Suprapubic skin (tissue), 4 donors: ENCODE measurements at regions not wholly inside any gene's neighbourhood (a gene's known extent, or its start where the extent isn't known, plus 50 kb on each side); places are given as distances from the start of the nearest gene placed in this dataset.

Source experiments
- DNase-seq, 2 donors: peaks; one replicate each; pipeline ENCODE4 v3.0.0-alpha.2; 2019; ENCODE audit warnings: low spot score in 2 of 2
- H3K27ac ChIP-seq: fragments of 200-600 bp; sonication (generic); one replicate; pipeline ENCODE4 v1.5.1; 2019
- H3K27me3 ChIP-seq: fragments of 200-600 bp; sonication (generic); one replicate; pipeline ENCODE4 v1.5.1; 2019
- H3K36me3 ChIP-seq: fragments of 200-600 bp; sonication (generic); one replicate; pipeline ENCODE4 v1.5.1; 2019
- H3K4me1 ChIP-seq: fragments of 200-600 bp; sonication (generic); one replicate; pipeline ENCODE4 v1.5.1; 2019
- H3K4me3 ChIP-seq: fragments of 200-600 bp; sonication (generic); one replicate; pipeline ENCODE4 v1.5.1; 2019; ENCODE audit warnings: mild to moderate bottlenecking
- H3K9me3 ChIP-seq: fragments of 200-600 bp; sonication (generic); one replicate; pipeline ENCODE4 v1.5.1; 2019
- EP300 ChIP-seq: sonication (generic); formaldehyde crosslinking; IDR thresholded peaks from one replicate; pipeline ENCODE4 v1.6.1; 2017; ENCODE audit warnings: antibody characterized with exemption
- POLR2A ChIP-seq, 2 donors: fragments of 450-650 bp; IDR thresholded peaks; one replicate each; pipeline ENCODE4 v1.6.1; 2017; ENCODE audit warnings: antibody characterized with exemption in 2 of 2, mild to moderate bottlenecking in 2 of 2, moderate library complexity in 2 of 2
- POLR2AphosphoS5 ChIP-seq, 3 donors: sonication (generic); formaldehyde crosslinking; IDR thresholded peaks; one replicate each; pipeline ENCODE4 v1.6.1; 2017; ENCODE audit warnings: antibody characterized with exemption in 3 of 3
- WGBS: methylation state at CpG from one replicate; pipeline ENCODE4 v1.1.5; 2018; 5-methylcytosine and 5-hydroxymethylcytosine counted together
- TF ChIP-seq, protein P1 (sequence below), 2 donors: fragments of 200-600 bp in 1 of 2; fragments of 450-650 bp in 1 of 2; sonication (generic) in 1 of 2; IDR thresholded peaks; one replicate each; pipeline ENCODE4 v1.5.1; 2016 to 2019; ENCODE audit warnings: antibody characterized with exemption in 2 of 2, mild to moderate bottlenecking in 1 of 2, moderate library complexity in 1 of 2

DNA sequence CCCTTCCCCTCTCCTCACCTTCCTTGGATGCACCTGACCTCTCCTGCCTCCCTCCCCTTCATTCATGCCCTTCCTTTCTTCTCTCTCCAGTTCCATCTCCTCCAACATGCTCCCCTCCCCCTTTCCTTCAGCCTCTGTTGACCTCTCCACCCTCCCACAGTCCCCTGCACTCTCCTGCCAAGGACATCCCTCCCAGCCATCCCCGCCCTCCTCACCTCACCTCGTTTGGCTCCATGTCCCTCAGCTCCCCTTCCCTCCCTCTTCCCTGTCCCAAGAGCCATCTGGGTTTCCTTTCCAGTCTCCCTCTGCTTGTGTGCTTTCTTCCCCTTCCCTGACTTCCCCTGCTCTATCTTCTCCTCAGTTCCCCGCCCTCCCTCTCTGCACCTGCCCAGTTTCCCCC is 819.7 kb downstream of the KCNJ18 start:
- Histone ChIP-seq H3K36me3 (no peaks in the 10 kb centered on the region), H3K9me3 (no peaks in the 10 kb centered on the region), H3K27me3 (no peaks in the 10 kb centered on the region), H3K4me3 (no peak overlapping the region), H3K4me1 (no peaks in the 10 kb centered on the region), H3K27ac (no peak overlapping the region)
- no peak for DNase-seq
- TF ChIP-seq EP300 (no peak), POLR2AphosphoS5 (IDR thresholded peaks at IDR 0.05) (no peak), POLR2A (IDR thresholded peaks at IDR 0.05) (no peak)
- TF ChIP-seq, protein P1, sequence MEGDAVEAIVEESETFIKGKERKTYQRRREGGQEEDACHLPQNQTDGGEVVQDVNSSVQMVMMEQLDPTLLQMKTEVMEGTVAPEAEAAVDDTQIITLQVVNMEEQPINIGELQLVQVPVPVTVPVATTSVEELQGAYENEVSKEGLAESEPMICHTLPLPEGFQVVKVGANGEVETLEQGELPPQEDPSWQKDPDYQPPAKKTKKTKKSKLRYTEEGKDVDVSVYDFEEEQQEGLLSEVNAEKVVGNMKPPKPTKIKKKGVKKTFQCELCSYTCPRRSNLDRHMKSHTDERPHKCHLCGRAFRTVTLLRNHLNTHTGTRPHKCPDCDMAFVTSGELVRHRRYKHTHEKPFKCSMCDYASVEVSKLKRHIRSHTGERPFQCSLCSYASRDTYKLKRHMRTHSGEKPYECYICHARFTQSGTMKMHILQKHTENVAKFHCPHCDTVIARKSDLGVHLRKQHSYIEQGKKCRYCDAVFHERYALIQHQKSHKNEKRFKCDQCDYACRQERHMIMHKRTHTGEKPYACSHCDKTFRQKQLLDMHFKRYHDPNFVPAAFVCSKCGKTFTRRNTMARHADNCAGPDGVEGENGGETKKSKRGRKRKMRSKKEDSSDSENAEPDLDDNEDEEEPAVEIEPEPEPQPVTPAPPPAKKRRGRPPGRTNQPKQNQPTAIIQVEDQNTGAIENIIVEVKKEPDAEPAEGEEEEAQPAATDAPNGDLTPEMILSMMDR (IDR thresholded peaks at IDR 0.05), result no peak
- WGBS, result 64% methylated on average over 3 of the region's 3 CpGs

DNA sequence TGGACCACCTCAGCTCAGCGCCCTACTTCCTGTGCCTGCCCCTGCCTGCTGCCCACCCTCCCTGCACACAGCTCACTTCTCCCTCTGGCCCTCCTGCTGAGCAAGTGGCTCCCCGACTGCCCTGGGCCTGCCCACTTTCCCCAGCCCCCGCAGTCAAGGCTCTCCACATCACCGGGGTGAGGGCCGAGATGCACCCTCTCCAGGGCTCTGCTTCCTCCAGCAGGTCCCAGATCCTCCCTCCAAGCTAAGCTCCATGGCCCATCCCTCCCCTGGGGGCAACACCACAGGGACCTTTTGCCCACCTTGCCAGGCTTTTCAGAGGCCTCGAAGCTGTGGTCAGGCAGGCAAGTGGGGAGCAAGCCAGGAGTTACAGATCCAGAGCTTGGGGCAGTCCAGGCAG is 820.2 kb downstream of the KCNJ18 start:
- Histone ChIP-seq H3K27ac (no peak overlapping the region), H3K4me3 (no peak overlapping the region), H3K27me3 (no peaks in the 10 kb centered on the region), H3K36me3 (no peaks in the 10 kb centered on the region), H3K9me3 (no peaks in the 10 kb centered on the region), H3K4me1 (no peaks in the 10 kb centered on the region)
- 84% methylated on average over 6 of the region's 6 CpGs for WGBS
- TF ChIP-seq EP300, result no peak
- TF ChIP-seq, protein P1 (IDR thresholded peaks at IDR 0.05), result no peak
- TF ChIP-seq POLR2AphosphoS5 (IDR thresholded peaks at IDR 0.05), result no peak
- TF ChIP-seq POLR2A (IDR thresholded peaks at IDR 0.05), result no peak
- no peak for DNase-seq

DNA sequence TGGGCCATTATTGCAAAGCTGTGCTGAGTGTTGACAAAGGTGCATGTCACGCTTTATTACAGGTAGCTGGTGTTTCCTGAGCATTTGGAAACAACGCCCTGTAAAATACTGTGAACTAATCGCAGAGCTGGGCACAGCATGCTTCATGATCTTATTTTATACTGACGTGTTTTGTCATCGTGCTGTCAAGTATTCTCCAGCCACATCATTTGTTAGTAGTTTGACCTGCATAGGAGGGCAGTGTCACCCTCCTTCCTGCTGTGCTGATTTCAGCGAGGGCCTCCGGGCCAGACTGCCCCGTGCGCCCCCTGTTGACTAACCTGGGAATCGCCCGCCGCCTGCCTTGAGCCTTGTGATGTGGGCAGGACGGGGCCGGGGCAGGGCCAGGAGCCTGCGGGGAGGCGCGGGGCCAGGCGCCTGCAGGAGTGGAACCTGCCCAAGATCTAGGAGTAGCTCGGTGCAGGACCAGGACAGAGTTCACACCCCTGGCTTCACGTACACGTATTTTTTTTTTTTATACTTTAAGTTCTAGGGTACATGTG is 820.7 kb downstream of the KCNJ18 start:
- H3K27me3 ChIP-seq, result no peaks in the 10 kb centered on the region
- H3K36me3 ChIP-seq, result no peaks in the 10 kb centered on the region
- no peaks in the 10 kb centered on the region for H3K4me1 ChIP-seq
- 73% methylated on average over 20 of the region's 21 CpGs for whole genome bisulfite sequencing
- H3K4me3 ChIP-seq, result no peak overlapping the region
- no peak for DNase-seq
- no peaks in the 10 kb centered on the region for H3K9me3 ChIP-seq
- no peak overlapping the region for H3K27ac ChIP-seq
- no peak for TF ChIP-seq POLR2A (IDR thresholded peaks at IDR 0.05)
- TF ChIP-seq POLR2AphosphoS5 (IDR thresholded peaks at IDR 0.05), result no peak
- TF ChIP-seq EP300, result no peak
- TF ChIP-seq, protein P1 (IDR thresholded peaks at IDR 0.05), result no peak

DNA sequence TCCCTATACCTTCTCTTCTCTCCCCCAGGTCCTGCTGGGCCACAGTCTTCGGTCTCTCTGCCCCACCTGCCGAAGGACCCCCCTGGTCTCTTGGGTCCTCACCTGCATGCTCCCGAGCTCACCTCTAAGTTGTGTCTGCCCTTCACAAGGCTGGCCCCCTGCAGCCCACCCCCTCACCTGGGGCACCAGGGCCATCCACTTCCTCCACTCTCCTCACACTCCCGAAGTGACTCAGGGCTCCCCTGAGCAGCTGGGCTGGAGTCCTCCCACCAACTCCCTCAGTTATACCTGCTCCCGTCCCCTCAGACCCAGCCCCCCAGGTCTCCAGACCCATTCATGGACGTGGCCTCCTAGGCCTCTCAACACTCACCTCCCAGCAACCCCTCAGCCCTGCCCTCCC is 822.0 kb downstream of the KCNJ18 start:
- no peak for TF ChIP-seq POLR2A (IDR thresholded peaks at IDR 0.05)
- no peak for TF ChIP-seq POLR2AphosphoS5 (IDR thresholded peaks at IDR 0.05)
- TF ChIP-seq, protein P1 (IDR thresholded peaks at IDR 0.05), result no peak
- H3K27ac ChIP-seq, result no peak overlapping the region
- H3K4me1 ChIP-seq, result no peaks in the 10 kb centered on the region
- no peaks in the 10 kb centered on the region for H3K27me3 ChIP-seq
- DNase-seq, result no peak
- no peak overlapping the region for H3K4me3 ChIP-seq
- WGBS, result 74% methylated on average over 6 of the region's 6 CpGs
- no peaks in the 10 kb centered on the region for H3K9me3 ChIP-seq
- no peaks in the 10 kb centered on the region for H3K36me3 ChIP-seq

DNA sequence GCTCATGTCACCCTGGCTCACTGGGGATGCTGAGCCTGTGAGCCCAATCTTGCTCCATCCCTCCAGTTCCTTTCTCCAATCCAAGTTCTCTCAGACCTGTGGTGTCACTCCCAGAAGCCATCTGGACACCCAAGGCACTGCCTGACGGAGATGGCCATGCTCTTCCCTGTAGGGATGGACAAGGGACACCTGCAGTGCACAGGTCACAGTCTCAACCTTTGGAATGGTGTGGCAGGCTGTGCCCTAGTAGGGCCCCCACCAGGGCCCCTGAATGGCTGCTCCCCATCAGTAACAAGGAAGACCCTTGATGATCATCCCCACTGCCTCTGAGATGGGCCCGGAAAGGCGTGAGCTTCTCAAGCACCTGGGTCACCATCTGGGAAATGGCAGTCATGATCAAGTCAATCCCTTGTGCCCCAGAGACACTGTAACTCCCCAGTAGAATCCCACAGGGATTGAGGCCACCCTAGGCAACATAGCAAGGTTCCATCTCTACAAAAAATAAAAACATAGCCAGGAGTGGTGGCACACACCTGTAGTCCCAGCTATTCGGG is 822.5 kb downstream of the KCNJ18 start:
- H3K4me3 ChIP-seq, result no peak overlapping the region
- DNase-seq, result no peak
- H3K27ac ChIP-seq, result no peak overlapping the region
- no peaks in the 10 kb centered on the region for H3K36me3 ChIP-seq
- H3K27me3 ChIP-seq, result no peaks in the 10 kb centered on the region
- WGBS, result 83% methylated on average over 3 of the region's 4 CpGs
- no peaks in the 10 kb centered on the region for H3K9me3 ChIP-seq
- TF ChIP-seq EP300 (no peak), POLR2AphosphoS5 (IDR thresholded peaks at IDR 0.05) (no peak), POLR2A (IDR thresholded peaks at IDR 0.05) (no peak)
- TF ChIP-seq, protein P1 (IDR thresholded peaks at IDR 0.05), result no peak
- no peaks in the 10 kb centered on the region for H3K4me1 ChIP-seq
